Nephron progenitor cell (in vitro differentiated cells): ENCODE measurements at regions not wholly inside any gene's neighbourhood (a gene's known extent, or its start where the extent isn't known, plus 50 kb on each side); places are given as distances from the start of the nearest gene placed in this dataset.
"Not testable (repeated sequence)": the region's sequence is repeated elsewhere in the genome, so short reads cannot be mapped to it uniquely, and the experiment has no call there.

ENCODE experiments used
- DNase-seq: peaks from one replicate; pipeline ENCODE4 v3.0.0; 2021
- H3K27ac Mint-ChIP-seq: 2 replicates; pipeline ENCODE4 v1.8.0; 2021; ENCODE audit warnings: mild to moderate bottlenecking, moderate library complexity, mixed read lengths
- H3K27me3 Mint-ChIP-seq: 2 replicates; pipeline ENCODE4 v1.8.0; 2021; ENCODE audit warnings: mild to moderate bottlenecking, low read depth, mixed read lengths; ENCODE audit not compliant: poor library complexity
- H3K36me3 Mint-ChIP-seq: 2 replicates; pipeline ENCODE4 v1.8.0; 2021; ENCODE audit warnings: low read depth, mixed read lengths
- H3K4me1 Mint-ChIP-seq: 2 replicates; pipeline ENCODE4 v1.8.0; 2021; ENCODE audit warnings: mixed read lengths
- H3K4me3 Mint-ChIP-seq: 2 replicates; pipeline ENCODE4 v1.8.0; 2021; ENCODE audit warnings: mild to moderate bottlenecking, moderate library complexity, mixed read lengths
- H3K9me3 Mint-ChIP-seq: 2 replicates; pipeline ENCODE4 v1.8.0; 2021; ENCODE audit warnings: mild to moderate bottlenecking, moderate library complexity, mixed read lengths
- TF ChIP-seq, protein P1 (sequence below): fragments of 200-600 bp; sonication (generic); IDR thresholded peaks from 2 replicates; pipeline ENCODE4 v1.5.0; 2021; ENCODE audit warnings: antibody characterized with exemption

DNA sequence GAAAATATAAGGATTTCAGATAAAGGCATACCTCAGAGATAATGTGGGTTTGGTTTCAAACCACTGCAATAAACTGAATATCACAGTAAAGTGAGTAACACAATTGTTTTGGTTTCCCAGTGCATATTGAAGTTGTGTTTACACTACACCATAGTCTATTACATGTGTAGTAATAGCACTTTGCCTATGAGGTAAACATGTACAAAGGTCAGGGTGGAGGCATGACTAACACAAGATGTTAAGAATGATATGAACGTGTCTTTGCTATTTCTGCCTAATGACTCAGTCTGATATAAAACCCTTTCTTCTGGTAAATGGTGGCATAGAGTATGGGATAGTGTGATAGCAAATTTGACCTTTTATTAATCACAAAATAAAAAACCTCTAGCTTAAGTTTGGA, 621.5 kb upstream of the ADGRL2 start:
- TF ChIP-seq, protein P1, sequence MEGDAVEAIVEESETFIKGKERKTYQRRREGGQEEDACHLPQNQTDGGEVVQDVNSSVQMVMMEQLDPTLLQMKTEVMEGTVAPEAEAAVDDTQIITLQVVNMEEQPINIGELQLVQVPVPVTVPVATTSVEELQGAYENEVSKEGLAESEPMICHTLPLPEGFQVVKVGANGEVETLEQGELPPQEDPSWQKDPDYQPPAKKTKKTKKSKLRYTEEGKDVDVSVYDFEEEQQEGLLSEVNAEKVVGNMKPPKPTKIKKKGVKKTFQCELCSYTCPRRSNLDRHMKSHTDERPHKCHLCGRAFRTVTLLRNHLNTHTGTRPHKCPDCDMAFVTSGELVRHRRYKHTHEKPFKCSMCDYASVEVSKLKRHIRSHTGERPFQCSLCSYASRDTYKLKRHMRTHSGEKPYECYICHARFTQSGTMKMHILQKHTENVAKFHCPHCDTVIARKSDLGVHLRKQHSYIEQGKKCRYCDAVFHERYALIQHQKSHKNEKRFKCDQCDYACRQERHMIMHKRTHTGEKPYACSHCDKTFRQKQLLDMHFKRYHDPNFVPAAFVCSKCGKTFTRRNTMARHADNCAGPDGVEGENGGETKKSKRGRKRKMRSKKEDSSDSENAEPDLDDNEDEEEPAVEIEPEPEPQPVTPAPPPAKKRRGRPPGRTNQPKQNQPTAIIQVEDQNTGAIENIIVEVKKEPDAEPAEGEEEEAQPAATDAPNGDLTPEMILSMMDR = no peak
- peaks cover 38% of the 10 kb centered on the region for H3K9me3 Mint-ChIP-seq
- H3K4me1 Mint-ChIP-seq = no peaks in the 10 kb centered on the region
- peaks cover 5% of the 10 kb centered on the region for H3K27me3 Mint-ChIP-seq
- no peak overlapping the region for H3K4me3 Mint-ChIP-seq
- peaks cover 4% of the 10 kb centered on the region for H3K36me3 Mint-ChIP-seq
- H3K27ac Mint-ChIP-seq = no peak overlapping the region
- DNase-seq = no peak

DNA sequence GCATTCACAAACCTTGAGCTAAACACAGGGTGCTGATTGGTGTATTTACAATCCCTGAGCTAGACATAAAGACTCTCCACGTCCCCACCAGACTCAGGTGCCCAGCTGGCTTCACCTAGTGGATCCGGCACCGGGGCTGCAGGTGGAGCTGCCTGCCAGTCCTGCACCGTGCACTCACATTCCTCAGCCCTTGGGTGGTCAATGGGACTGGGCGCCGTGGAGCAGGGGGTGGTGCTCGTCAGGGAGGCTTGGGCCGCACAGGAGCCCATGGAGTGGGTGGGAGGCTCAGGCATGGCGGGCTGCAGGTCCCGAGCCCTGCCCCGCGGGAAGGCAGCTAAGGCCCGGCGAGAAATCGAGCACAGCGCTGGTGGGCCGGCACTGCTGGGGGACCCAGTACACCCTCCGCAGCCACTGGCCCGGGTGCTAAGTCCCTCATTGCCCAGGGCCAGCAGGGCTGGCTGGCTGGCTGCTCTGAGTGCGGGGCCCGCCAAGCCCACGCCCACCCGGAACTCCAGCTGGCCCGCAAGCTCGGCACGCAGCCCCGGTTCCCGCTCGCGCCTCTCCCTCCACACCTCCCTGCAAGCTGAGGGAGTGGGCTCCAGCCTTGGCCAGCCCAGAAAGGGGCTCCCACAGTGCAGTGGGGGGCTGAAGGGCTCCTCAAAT, 622.2 kb upstream of the ADGRL2 start:
- not testable (repeated sequence) for H3K27me3 Mint-ChIP-seq, H3K4me3 Mint-ChIP-seq, DNase-seq, H3K4me1 Mint-ChIP-seq, H3K36me3 Mint-ChIP-seq, H3K27ac Mint-ChIP-seq
- H3K9me3 Mint-ChIP-seq = peaks cover 39% of the 10 kb centered on the region

DNA sequence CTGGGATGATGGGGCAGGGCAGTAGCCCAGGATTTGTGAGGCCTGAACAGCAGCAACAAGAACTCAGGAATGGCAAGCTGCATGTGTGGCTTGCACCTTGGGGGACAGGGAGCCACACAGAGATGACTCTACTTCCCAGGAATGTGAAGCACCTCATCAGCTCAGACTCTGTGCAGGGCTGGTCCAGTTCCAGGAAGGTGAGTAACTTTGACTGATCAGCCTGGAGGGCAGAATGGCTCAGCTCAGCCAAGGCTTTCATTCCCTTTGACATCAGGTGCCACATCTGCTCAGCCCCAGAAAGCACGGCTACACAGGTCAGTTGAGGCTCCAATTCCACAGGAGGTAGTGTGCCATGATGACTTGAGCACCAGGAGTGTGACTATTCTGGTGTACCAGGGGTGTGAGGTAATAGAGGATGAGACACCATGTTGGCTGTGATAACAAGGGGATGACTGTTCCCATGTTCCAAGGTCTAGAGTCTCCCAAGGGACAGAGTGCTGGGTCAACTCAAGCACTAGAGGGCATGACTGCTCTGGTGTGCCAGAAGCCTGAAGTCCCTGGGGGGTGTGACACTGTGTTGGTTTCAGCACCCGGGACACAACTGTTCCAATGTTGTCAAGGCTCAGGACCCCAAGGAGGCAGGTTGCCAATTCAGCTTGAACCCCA, 625.8 kb upstream of the ADGRL2 start:
- Mint-ChIP-seq H3K4me3 (no peak overlapping the region), H3K27ac (no peak overlapping the region), H3K36me3 (peaks cover 4% of the 10 kb centered on the region), H3K27me3 (no peaks in the 10 kb centered on the region), H3K9me3 (peaks cover 60% of the 10 kb centered on the region), H3K4me1 (no peaks in the 10 kb centered on the region)
- TF ChIP-seq, protein P1 = no peak
- no peak for DNase-seq

DNA sequence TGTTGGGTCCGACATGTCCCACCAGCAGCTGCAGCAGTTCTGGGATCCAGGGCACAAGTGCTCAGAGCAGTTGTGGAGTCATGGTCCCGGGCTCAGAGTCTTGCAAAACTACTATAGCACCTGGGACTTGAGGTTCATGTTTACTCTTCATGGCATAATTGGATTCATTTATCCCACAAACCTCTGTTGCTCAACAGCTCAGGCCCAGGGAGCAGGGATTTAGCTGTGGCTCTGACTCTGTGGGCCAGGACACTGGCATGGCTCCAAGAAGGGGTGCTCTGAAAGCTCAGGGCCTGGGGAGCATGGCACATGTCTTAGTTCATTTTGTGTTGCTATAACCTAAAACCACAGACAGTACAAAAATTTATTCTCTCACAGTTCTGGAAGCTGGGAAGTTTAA, 626.7 kb upstream of the ADGRL2 start:
- Mint-ChIP-seq H3K9me3 (peaks cover 61% of the 10 kb centered on the region), H3K4me3 (no peak overlapping the region), H3K4me1 (no peaks in the 10 kb centered on the region), H3K36me3 (peaks cover 4% of the 10 kb centered on the region), H3K27me3 (no peaks in the 10 kb centered on the region), H3K27ac (no peak overlapping the region)
- DNase-seq = no peak
- TF ChIP-seq, protein P1 = no peak

DNA sequence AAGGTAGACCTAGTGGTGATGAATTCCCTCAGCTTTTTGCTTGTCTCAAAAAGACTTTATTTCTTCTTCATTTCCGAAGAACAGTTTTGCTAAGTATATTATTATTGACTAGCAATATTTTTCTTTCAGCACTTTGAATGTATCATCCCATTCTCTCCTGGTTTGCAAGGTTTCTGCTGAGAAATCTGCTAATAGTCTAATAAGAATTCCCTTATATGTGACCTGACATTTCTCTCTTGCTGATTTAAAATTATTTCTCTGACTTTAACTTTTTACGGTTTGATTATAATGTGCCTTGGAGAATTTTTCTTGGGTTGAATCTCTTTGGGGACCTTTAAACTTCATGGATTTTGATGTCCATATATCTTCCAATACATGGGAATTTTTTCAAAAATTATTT, 628.3 kb upstream of the ADGRL2 start:
- no peaks in the 10 kb centered on the region for H3K27me3 Mint-ChIP-seq
- TF ChIP-seq, protein P1 = no peak
- peaks cover 52% of the 10 kb centered on the region for H3K9me3 Mint-ChIP-seq
- no peak overlapping the region for H3K27ac Mint-ChIP-seq
- no peaks in the 10 kb centered on the region for H3K36me3 Mint-ChIP-seq
- H3K4me1 Mint-ChIP-seq = no peaks in the 10 kb centered on the region
- DNase-seq = no peak
- no peak overlapping the region for H3K4me3 Mint-ChIP-seq

DNA sequence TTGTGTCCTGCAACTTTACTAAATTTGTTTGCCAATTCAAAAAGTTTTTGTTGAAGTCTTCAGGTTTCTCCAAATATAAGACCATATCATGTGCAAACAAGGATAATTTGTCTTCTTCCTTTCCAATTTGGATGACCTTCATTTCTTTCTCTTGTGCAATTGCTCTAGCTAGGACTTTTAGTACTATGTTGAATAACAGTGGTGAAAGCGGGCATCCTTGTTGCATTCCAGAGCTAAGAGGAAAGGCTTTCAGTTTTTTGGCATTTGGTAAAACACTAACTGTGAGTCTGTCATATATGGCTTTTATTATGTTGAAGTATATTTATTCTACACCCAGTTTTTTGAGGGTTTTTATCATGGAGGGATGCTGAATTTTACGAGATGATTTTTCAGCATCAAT, 630.0 kb upstream of the ADGRL2 start:
- no peak for DNase-seq
- H3K4me3 Mint-ChIP-seq = no peak overlapping the region
- H3K4me1 Mint-ChIP-seq = no peaks in the 10 kb centered on the region
- H3K36me3 Mint-ChIP-seq = no peaks in the 10 kb centered on the region
- TF ChIP-seq, protein P1 = no peak
- H3K9me3 Mint-ChIP-seq = peaks cover 44% of the 10 kb centered on the region
- H3K27me3 Mint-ChIP-seq = peaks cover 5% of the 10 kb centered on the region
- H3K27ac Mint-ChIP-seq = no peak overlapping the region
